HL-60 (cell line): ENCODE measurements at regions not wholly inside any gene's neighbourhood (a gene's known extent, or its start where the extent isn't known, plus 50 kb on each side); places are given as distances from the start of the nearest gene placed in this dataset.

Source experiments
- DNase-seq, 2 experiments: peaks; one replicate each; pipeline ENCODE4 v3.0.0-alpha.2; 2010 to 2020; ENCODE audit warnings: low read depth in 1 of 2, low spot score in 1 of 2
- H3K27ac ChIP-seq: fragments of 250-450 bp; sonication (Bioruptor Pico); replicated peaks from 2 replicates; pipeline ENCODE4 v1.5.1; 2020; ENCODE audit warnings: mild to moderate bottlenecking, moderate library complexity
- H3K27me3 ChIP-seq: fragments of 250-450 bp; sonication (Bioruptor Pico); 2 replicates; pipeline ENCODE4 v1.5.1; 2021; ENCODE audit warnings: mild to moderate bottlenecking, moderate library complexity; ENCODE audit not compliant: insufficient read depth, poor library complexity, severe bottlenecking
- H3K4me3 ChIP-seq: replicated peaks from 2 replicates; pipeline ENCODE4 v1.5.1; 2011; ENCODE audit warnings: mild to moderate bottlenecking, control low read depth, low read length; ENCODE audit not compliant: insufficient read depth
- CTCF ChIP-seq: IDR thresholded peaks from one replicate; pipeline ENCODE4 v1.5.1; 2011; ENCODE audit warnings: low read length, control low read depth, inconsistent platforms; ENCODE audit not compliant: insufficient read depth
- GABPA ChIP-seq: IDR thresholded peaks from 2 replicates; pipeline ENCODE4 v1.6.1; 2012; ENCODE audit warnings: low read depth
- POLR2AphosphoS5 ChIP-seq: IDR thresholded peaks from 2 replicates; pipeline ENCODE4 v1.6.1; 2012; ENCODE audit warnings: low read depth
- REST ChIP-seq: IDR thresholded peaks from 2 replicates; pipeline ENCODE4 v1.6.1; 2012; ENCODE audit warnings: low read depth; ENCODE audit not compliant: insufficient replicate concordance
- SPI1 ChIP-seq: IDR thresholded peaks from 2 replicates; pipeline ENCODE4 v1.6.1; 2012; ENCODE audit warnings: low read depth, mild to moderate bottlenecking, borderline replicate concordance

DNA sequence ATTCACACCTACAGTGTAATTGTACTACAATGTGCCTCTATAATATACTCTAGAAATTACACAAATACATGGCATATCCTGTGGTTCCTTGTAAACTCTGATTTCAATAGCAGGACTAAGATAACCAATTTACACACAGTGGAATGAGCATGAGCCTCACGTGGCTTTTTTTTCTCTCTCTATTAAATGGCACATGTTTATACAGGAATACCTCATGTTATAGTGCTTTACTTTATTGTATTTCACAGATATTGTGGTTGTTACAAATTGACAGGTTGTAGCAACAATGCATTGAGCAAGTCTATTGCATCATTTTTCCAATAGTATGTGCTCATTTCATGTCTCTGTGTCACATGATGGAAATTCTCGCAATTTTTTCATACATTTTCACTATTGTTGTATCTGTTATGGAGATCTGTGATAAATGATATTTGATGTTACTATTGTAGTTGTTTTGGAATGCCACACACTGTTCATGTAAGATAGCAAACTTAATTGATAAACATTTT, 260.0 kb downstream of the FSIP2 start:
- TF ChIP-seq REST (no peak), GABPA (no peak), SPI1 (no peak), POLR2AphosphoS5 (no peak), CTCF (no peak)
- Histone ChIP-seq H3K27ac (no peak overlapping the region), H3K27me3 (no peaks in the 10 kb centered on the region), H3K4me3 (no peak overlapping the region)
- DNase-seq, result peak in 1 of 2 experiments; percentile 10

DNA sequence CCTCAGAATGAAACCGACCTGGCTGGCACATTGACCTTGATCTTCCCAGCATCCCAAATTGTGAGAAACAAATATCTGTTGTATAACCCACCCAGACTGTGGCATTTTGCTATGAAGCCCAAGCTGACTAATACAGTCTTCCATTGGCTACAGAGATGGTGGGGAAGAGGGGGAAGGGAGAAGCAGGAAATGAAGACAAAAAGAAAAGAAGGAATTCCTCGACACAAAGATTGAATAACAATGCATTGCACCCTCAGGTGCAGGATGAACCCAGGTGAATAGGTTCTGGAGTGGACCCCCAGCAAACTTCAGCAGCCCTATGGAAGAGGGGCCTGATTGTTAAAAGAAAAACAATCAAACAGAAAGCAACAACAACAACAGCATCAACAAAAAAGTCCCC, 270.7 kb downstream of the FSIP2 start:
- DNase-seq, result no peak
- Histone ChIP-seq H3K4me3 (no peak overlapping the region), H3K27me3 (no peaks in the 10 kb centered on the region), H3K27ac (no peak overlapping the region)
- no peak for TF ChIP-seq CTCF
- no peak for TF ChIP-seq GABPA
- no peak for TF ChIP-seq SPI1
- no peak for TF ChIP-seq POLR2AphosphoS5
- no peak for TF ChIP-seq REST

DNA sequence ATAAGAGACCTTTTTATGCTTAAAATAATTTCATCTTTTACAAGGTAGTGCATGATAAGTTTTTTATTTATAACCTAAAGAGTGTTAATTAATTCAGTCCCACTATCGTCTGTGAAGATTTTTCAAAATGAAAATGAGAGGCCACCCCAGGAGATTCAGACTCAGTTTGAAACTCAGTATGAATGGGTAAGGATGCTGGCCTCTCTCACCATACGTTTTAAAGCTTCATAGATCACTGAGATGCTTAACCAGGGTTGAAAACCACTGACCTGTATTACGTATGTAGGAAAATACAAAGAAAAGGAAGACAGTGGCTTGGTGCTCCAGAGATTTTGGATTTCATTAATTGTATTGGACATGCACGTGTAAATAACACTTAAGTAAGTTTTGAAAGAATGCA, 278.7 kb downstream of the FSIP2 start:
- Histone ChIP-seq H3K4me3 (no peak overlapping the region), H3K27ac (no peak overlapping the region), H3K27me3 (no peaks in the 10 kb centered on the region)
- no peak for DNase-seq
- TF ChIP-seq POLR2AphosphoS5 (no peak), CTCF (no peak), GABPA (no peak), SPI1 (no peak), REST (no peak)
